NCI-H2081 (cell line): ENCODE measurements at regions not wholly inside any gene's neighbourhood (a gene's known extent, or its start where the extent isn't known, plus 50 kb on each side); places are given as distances from the start of the nearest gene placed in this dataset.
"Not testable (repeated sequence)": the region's sequence is repeated elsewhere in the genome, so short reads cannot be mapped to it uniquely, and the experiment has no call there.

Source experiments
- DNase-seq, 2 experiments: peaks; one replicate each; lab custom pipeline; 2025; lab: John Stamatoyannopoulos, UW

DNA sequence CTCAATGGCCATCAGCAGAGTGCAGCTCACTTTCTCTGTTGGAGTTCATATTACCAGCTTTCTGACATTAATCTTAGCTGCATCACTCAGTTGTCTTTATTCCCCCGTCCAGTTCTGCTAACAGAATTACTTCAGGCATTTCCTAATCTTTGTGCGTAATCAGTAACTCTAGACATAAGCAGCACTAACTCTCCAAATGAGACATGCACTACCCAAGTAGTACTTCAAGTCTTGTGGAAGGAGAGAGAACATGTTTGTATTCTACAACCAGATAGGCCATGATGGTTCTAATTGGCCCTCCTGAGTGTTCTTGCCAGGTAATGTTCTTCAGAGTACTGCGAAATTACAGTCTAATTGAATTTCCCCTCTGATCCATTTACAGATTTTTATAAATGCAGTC is 448.5 kb upstream of the RPS6KA3 start:
- no peak for DNase-seq

GRCh38 chrX:20712811-20713210 is 446.1 kb upstream of the RPS6KA3 start:
- no peak for DNase-seq

GRCh38 chrX:20711366-20711765 is 444.7 kb upstream of the RPS6KA3 start:
- peak; percentile 44 to 76 for DNase-seq

DNA sequence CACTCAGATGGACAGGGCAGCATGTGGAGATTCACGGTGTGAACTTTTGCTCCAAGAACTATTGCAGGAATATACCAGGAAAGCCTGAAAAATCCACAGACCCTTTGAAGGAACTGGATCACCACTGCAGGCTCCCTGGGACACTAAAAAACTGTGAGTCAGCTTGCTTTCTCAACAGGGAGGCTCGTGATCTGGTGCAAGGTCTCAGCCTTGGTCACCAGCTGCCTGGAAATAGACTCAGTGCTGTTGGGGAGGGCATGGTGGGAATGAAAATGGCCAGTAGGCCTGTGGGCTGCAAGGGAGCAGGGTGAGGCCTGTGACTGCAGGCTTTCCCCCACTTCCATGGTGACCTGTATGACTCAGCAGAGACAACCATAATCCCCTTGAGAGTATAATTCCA is 426.4 kb upstream of the RPS6KA3 start:
- DNase-seq: no peak

GRCh38 chrX:20686256-20686655 is 419.5 kb upstream of the RPS6KA3 start:
- no peak for DNase-seq

- no peak for DNase-seq
Measured at GRCh38 chrX:20685652-20686051, 418.9 kb upstream of the RPS6KA3 start.

- no peak for DNase-seq
Measured at GRCh38 chrX:20681683-20682082, 415.0 kb upstream of the RPS6KA3 start.

GRCh38 chrX:20680998-20681397 is 414.3 kb upstream of the RPS6KA3 start:
- DNase-seq: no peak

DNA sequence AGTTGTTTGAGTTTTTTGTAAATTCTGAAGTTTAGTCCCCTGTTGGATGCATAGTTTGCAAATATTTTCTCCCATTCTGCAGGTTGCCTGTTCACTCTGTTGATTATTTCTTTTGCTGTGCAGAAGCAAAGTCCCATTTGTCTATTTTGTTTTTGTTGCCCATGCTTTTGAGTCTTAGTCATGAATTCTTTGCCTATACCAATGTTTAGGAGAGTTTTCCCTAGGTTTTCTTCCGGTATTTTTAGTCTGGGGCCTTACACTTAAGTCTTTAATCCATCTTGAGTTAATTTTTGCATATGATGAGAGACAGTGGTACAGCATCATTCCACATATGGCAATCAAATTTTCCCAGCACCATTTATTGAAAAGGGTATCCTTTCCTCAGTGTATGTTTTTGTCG is 405.8 kb upstream of the RPS6KA3 start:
- no peak for DNase-seq

DNA sequence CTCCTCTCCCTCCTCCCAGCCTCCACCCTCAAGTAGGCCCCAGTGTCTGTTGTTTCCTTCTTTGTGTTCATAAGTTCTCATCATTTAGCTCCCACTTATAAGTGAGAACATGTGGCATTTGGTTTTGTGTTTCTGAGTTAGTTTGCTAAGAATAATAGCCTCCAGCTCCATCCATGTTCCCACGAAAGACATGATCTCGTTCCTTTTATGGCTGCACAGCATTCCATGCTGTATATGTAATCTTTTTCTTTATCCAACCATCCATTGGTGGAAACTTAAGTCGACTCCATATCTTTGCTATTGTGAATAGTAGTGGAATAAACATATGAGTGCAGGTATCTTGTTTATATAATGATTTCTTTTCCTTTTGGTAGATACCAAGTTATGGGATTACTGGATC is 405.0 kb upstream of the RPS6KA3 start:
- DNase-seq: not testable (repeated sequence)

DNA sequence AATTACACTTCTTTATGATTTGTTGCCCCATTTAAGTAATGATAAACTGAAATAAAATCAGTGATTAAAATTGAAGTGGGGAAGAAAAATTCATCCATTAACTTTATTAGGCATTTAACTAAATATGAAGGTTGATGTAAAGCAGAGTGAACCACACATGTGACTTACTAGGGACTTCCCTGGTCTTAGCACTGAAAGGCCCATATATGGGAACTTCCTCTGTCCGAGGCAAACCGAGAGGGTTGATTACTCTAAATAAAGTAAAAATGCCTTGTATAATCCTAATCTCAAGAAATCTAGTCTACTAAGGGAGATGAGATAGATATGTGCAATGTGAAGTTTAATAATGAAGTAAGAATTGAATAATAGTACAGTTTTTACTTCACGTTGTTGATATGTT is 403.9 kb upstream of the RPS6KA3 start:
- DNase-seq: no peak

DNA sequence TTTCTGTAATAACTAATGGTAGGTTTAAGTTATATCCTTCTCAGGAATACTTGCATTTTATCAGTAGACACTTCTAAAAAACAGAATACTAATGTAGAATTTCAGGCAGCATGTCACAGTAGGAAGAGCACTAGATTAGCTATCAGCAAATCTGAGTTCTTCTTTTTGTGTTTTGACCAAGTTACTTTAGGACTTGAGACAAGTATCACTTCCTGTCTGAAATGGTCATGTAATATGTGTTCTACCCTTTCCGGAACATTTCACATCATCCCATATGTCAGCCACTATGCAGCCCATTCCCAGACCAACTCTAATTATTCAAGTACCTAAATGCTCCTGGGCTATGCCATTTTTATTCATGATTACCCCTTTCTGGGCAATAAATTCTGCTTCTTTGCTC is 401.8 kb upstream of the RPS6KA3 start:
- no peak for DNase-seq

DNA sequence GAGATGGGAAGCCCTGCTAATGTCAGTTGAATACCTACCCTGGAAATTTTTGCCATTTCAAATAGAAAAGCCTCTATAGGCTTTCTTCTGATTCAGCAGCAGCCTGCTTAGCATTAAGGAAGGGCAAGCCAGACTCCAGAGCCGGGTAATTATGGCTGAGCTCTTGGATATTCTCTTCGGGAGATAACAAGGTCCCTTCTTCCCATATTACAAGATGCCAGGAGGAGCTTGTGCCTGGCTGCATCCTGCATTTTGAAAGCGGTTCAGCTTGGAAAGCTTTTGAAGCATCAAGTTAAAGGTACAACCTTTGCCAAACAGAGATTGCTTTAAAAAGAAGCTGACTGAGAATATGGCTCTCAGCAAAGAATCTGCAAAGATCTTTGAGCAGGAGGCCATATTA is 399.6 kb upstream of the RPS6KA3 start:
- no peak for DNase-seq

GRCh38 chrX:20665481-20665880 is 398.8 kb upstream of the RPS6KA3 start:
- no peak for DNase-seq

DNA sequence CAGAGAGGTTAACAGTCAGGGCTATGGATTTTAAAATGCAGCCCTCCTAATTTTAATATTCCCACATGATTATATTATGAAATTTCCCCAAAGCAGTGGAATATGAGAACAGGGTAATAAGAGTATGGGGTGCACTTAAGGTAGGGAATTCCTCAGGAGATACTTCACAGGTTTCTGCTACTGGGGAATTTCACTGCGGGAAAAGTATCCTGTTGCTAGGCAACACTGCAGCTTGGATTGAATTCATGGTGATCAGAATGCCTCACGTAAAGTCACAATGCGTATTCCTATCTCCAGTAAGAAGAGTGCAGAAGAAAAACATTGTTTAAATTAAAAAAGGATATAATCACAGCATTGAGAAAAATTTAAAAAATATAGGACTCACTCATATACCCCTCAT is 398.1 kb upstream of the RPS6KA3 start:
- DNase-seq: no peak

- peak in 1 of 2 experiments; percentile 12 for DNase-seq
Measured at GRCh38 chrX:20664131-20664530, 397.4 kb upstream of the RPS6KA3 start.

GRCh38 chrX:20663336-20663735 is 396.6 kb upstream of the RPS6KA3 start:
- no peak for DNase-seq

DNA sequence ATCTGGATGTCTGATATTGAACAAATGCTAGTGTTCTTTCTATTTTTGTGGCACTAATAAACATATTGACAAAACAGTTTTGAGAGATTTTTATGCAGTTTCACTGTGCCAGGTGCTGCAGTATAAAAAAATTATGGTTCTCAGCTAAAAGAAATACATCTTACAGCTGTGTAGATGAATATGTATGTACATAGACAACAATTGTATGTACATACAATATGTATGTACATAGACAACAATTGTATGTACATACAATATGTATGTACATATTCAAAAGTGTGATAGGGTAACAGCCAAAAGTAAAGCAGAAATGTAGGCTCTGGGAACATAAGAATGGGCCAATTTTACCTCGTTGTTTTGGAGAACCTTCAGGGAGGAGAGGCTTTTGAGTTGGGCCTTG is 390.0 kb upstream of the RPS6KA3 start:
- DNase-seq: no peak

GRCh38 chrX:20654596-20655106 is 387.9 kb upstream of the RPS6KA3 start:
- no peak for DNase-seq

- no peak for DNase-seq
Measured at GRCh38 chrX:20653070-20653469, 386.4 kb upstream of the RPS6KA3 start.

GRCh38 chrX:20641954-20642353 is 375.2 kb upstream of the RPS6KA3 start:
- DNase-seq: no peak

GRCh38 chrX:20639115-20639514 is 372.4 kb upstream of the RPS6KA3 start:
- DNase-seq: no peak

DNA sequence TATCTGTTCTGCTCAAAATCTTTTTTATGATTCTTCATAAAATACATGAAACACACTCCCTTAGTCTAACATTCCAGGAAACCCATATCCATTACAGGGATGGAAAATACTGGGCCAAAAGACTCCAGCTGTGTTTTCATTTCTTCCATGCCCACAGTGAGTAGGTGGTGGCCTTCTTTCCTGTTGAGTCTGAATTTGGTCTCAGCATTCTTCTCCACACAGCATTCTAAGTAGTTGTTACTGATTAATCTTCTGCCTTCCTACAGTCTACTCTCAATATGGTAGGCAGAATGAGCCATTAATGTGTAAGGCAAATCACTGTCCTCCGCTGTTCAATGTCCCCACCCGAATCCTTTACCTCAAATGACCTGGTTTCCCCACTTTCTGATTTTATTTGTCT is 370.6 kb upstream of the RPS6KA3 start:
- DNase-seq: no peak

- no peak for DNase-seq
Measured at GRCh38 chrX:20633451-20633850, 366.7 kb upstream of the RPS6KA3 start.

GRCh38 chrX:20623448-20623847 is 356.7 kb upstream of the RPS6KA3 start:
- no peak for DNase-seq
